ENCODE measurements at regions not wholly inside any gene's neighbourhood (a gene's known extent, or its start where the extent isn't known, plus 50 kb on each side); places are given as distances from the start of the nearest gene placed in this dataset.
"Not testable (repeated sequence)": the region's sequence is repeated elsewhere in the genome, so short reads cannot be mapped to it uniquely, and the experiment has no call there.

GRCh38 chr1:79239840-79240239, 233.3 kb upstream of the ADGRL4 start:
- Mint-ChIP-seq H3K4me1 (no peaks in the 10 kb centered on the region), H3K9me3 (peaks cover 7% of the 10 kb centered on the region), H3K4me3 (no peak overlapping the region), H3K27me3 (no peaks in the 10 kb centered on the region), H3K27ac (no peak overlapping the region), H3K36me3 (ENCODE audit: low read depth) (no peaks in the 10 kb centered on the region)
- CTCF ChIA-PET = no interaction called here
- TF ChIP-seq, protein P1, sequence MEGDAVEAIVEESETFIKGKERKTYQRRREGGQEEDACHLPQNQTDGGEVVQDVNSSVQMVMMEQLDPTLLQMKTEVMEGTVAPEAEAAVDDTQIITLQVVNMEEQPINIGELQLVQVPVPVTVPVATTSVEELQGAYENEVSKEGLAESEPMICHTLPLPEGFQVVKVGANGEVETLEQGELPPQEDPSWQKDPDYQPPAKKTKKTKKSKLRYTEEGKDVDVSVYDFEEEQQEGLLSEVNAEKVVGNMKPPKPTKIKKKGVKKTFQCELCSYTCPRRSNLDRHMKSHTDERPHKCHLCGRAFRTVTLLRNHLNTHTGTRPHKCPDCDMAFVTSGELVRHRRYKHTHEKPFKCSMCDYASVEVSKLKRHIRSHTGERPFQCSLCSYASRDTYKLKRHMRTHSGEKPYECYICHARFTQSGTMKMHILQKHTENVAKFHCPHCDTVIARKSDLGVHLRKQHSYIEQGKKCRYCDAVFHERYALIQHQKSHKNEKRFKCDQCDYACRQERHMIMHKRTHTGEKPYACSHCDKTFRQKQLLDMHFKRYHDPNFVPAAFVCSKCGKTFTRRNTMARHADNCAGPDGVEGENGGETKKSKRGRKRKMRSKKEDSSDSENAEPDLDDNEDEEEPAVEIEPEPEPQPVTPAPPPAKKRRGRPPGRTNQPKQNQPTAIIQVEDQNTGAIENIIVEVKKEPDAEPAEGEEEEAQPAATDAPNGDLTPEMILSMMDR (IDR thresholded peaks at IDR 0.05) = no peak
- POLR2A ChIA-PET = no interaction called here
- DNase-seq = no peak
- intact Hi-C loops (cut with micrococcal nuclease) = no loop called here
- no peak for ATAC-seq (ENCODE audit: low read depth)

- CTCF ChIA-PET = no interaction called here
- no peak overlapping the region for H3K27ac Mint-ChIP-seq
- ATAC-seq (ENCODE audit: low read depth) (no peak), DNase-seq (no peak)
- no peak overlapping the region for H3K4me3 Mint-ChIP-seq
- H3K4me1 Mint-ChIP-seq = no peaks in the 10 kb centered on the region
- intact Hi-C loops (cut with micrococcal nuclease) = no loop called here
- peaks cover 9% of the 10 kb centered on the region for H3K9me3 Mint-ChIP-seq
- no peaks in the 10 kb centered on the region for H3K27me3 Mint-ChIP-seq
- TF ChIP-seq, protein P1 (IDR thresholded peaks at IDR 0.05) = no peak
- POLR2A ChIA-PET = no interaction called here
- H3K36me3 Mint-ChIP-seq (ENCODE audit: low read depth) = no peaks in the 10 kb centered on the region
These were observed 228.9 kb upstream of the ADGRL4 start for GRCh38 chr1:79235301-79236002.

- Mint-ChIP-seq H3K27ac (no peak overlapping the region), H3K27me3 (no peaks in the 10 kb centered on the region), H3K9me3 (peaks cover 3% of the 10 kb centered on the region), H3K4me3 (no peak overlapping the region), H3K36me3 (ENCODE audit: low read depth) (no peaks in the 10 kb centered on the region), H3K4me1 (no peaks in the 10 kb centered on the region)
- DNase-seq = no peak
- intact Hi-C loops (cut with micrococcal nuclease) = no loop called here
- POLR2A ChIA-PET = no interaction called here
- TF ChIP-seq, protein P1 (IDR thresholded peaks at IDR 0.05) = no peak
- ATAC-seq (ENCODE audit: low read depth) = no peak
- CTCF ChIA-PET = no interaction called here
These were observed 226.3 kb upstream of the ADGRL4 start for GRCh38 chr1:79232818-79233217.

DNA sequence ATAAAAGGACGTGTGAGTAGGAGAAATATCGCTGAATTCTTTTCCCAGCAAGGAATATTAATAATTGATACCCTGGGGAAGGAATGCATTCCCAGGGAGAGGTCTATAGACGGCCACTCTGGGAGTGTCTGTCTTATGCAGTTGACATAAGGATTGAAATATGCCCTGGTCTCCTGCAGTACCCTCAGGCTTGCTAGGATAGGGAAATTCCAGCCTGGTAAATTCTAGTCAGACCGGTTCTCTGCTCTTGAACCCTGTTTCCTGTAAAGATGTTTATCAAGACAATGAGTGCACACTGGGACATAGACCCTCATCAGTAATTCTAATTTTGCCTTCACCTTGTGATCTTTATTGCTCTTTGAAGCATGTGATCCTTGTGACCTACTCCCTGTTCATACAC, 224.2 kb upstream of the ADGRL4 start:
- DNase-seq; H3K4me3 Mint-ChIP-seq; H3K36me3 Mint-ChIP-seq (ENCODE audit: low read depth); H3K27ac Mint-ChIP-seq; H3K9me3 Mint-ChIP-seq; ATAC-seq (ENCODE audit: low read depth); H3K4me1 Mint-ChIP-seq; H3K27me3 Mint-ChIP-seq; POLR2A ChIA-PET; CTCF ChIA-PET; intact Hi-C loops (cut with micrococcal nuclease): not testable (repeated sequence)

GRCh38 chr1:79226963-79227362, 220.4 kb upstream of the ADGRL4 start:
- CTCF ChIA-PET = no interaction called here

More at GRCh38 chr1:79226963-79227362, 220.4 kb upstream of the ADGRL4 start:
- TF ChIP-seq, protein P1 (IDR thresholded peaks at IDR 0.05) = no peak
- Mint-ChIP-seq H3K4me1 (no peaks in the 10 kb centered on the region), H3K36me3 (ENCODE audit: low read depth) (no peaks in the 10 kb centered on the region), H3K4me3 (no peak overlapping the region), H3K27me3 (no peaks in the 10 kb centered on the region), H3K9me3 (peaks cover 1% of the 10 kb centered on the region), H3K27ac (no peak overlapping the region)
- ATAC-seq (ENCODE audit: low read depth) = no peak
- intact Hi-C loops (cut with micrococcal nuclease) = no loop called here
- POLR2A ChIA-PET = no interaction called here
- DNase-seq = no peak
